ENCODE measurements at regions not wholly inside any gene's neighbourhood (a gene's known extent, or its start where the extent isn't known, plus 50 kb on each side); places are given as distances from the start of the nearest gene placed in this dataset.

DNA sequence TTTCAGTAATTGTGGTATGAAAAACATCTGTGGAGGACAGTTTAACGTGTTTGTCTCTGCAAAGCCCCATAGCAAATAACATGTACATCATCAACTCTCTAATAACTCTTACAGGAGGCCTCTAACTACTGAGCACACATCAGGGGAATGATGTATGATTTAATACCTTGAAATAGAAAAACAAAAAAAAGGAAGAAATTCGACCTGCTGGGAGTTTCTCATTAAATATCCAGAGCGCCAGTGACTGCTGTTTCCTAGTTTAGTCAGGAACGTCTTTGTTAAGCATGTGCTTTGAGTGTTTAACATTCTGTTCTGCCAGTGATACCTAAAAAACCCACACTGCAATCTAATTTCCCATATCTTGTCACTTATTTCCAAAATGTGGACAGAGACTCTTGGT is 235.4 kb downstream of the PCDH20 start:
- TF ChIP-seq, protein P1, sequence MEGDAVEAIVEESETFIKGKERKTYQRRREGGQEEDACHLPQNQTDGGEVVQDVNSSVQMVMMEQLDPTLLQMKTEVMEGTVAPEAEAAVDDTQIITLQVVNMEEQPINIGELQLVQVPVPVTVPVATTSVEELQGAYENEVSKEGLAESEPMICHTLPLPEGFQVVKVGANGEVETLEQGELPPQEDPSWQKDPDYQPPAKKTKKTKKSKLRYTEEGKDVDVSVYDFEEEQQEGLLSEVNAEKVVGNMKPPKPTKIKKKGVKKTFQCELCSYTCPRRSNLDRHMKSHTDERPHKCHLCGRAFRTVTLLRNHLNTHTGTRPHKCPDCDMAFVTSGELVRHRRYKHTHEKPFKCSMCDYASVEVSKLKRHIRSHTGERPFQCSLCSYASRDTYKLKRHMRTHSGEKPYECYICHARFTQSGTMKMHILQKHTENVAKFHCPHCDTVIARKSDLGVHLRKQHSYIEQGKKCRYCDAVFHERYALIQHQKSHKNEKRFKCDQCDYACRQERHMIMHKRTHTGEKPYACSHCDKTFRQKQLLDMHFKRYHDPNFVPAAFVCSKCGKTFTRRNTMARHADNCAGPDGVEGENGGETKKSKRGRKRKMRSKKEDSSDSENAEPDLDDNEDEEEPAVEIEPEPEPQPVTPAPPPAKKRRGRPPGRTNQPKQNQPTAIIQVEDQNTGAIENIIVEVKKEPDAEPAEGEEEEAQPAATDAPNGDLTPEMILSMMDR (IDR thresholded peaks at IDR 0.05 in 4 of 5, conservative IDR thresholded peaks at IDR 0.05 in 1 of 5), result no peak
- TF ChIP-seq POLR2A (IDR thresholded peaks at IDR 0.05), result no peak

Measured in gastrocnemius medialis (tissue), 4 donors.